Hepatocyte (in vitro differentiated cells): ENCODE measurements at regions not wholly inside any gene's neighbourhood (a gene's known extent, or its start where the extent isn't known, plus 50 kb on each side); places are given as distances from the start of the nearest gene placed in this dataset.

Source experiments
- CTCF ChIP-seq: fragments of 200-600 bp; sonication (generic); IDR thresholded peaks from 2 replicates; pipeline ENCODE4 v1.5.1; 2016; ENCODE audit warnings: antibody characterized with exemption, mild to moderate bottlenecking; ENCODE audit not compliant: poor library complexity
- EZH2 ChIP-seq: fragments of 200-600 bp; sonication (generic); IDR thresholded peaks from 2 replicates; pipeline ENCODE4 v1.6.1; 2016; ENCODE audit warnings: antibody characterized with exemption, mild to moderate bottlenecking, borderline replicate concordance

DNA sequence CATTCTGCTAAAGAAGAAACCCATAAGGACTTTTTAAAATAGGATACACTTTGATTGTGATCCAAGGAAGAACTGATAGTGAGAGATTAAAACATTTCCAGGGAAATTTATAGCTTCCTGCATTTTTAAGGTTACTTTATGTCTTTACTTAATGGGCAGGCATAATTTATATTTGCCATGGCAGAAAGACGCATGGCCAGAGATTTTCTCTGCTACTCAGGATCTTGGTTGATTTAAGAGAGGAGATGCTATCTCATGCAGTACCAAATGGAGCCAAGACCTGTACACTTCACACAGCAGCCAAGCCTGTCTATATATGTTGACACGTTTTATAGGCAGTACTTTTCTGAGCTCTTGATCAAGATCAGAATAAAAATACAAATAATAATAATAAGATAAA lies 60.9 kb upstream of the NT5C1B start:
- TF ChIP-seq CTCF (no peak), EZH2 (no peak)
